GM23338 (cell line): ENCODE measurements at regions not wholly inside any gene's neighbourhood (a gene's known extent, or its start where the extent isn't known, plus 50 kb on each side); places are given as distances from the start of the nearest gene placed in this dataset.

ENCODE experiments used
- ATAC-seq: fragments of 200-7000 bp; cut with Tn5 transposase; 3 replicates; pipeline ENCODE4 v1.9.1; 2020
- DNase-seq: peaks from one replicate; pipeline ENCODE4 v3.0.0-alpha.2; 2015; ENCODE audit warnings: low spot score
- H2AFZ ChIP-seq: fragments of 200-600 bp; sonication (generic); 2 replicates; pipeline ENCODE4 v1.8.0; 2016; ENCODE audit warnings: antibody characterized with exemption, mild to moderate bottlenecking, moderate library complexity
- H3F3A ChIP-seq: fragments of 200-600 bp; sonication (generic); replicated peaks from 2 replicates; pipeline ENCODE4 v1.8.0; 2017; ENCODE audit warnings: antibody characterized with exemption, mixed run types, low read depth
- H3K27ac ChIP-seq: fragments of 200-600 bp; sonication (generic); 2 replicates; pipeline ENCODE4 v1.6.1; 2016; ENCODE audit warnings: low read depth
- H3K27me3 ChIP-seq: fragments of 200-600 bp; sonication (generic); 2 replicates; pipeline ENCODE4 v1.8.0; 2016; ENCODE audit warnings: mild to moderate bottlenecking, mixed run types, moderate library complexity; ENCODE audit not compliant: insufficient read depth
- H3K36me3 ChIP-seq: fragments of 200-600 bp; sonication (generic); 2 replicates; pipeline ENCODE4 v1.8.0; 2016; ENCODE audit warnings: mild to moderate bottlenecking; ENCODE audit not compliant: insufficient read depth
- H3K4me1 ChIP-seq: fragments of 200-600 bp; sonication (generic); 2 replicates; pipeline ENCODE4 v1.8.0; 2016; ENCODE audit warnings: mild to moderate bottlenecking, moderate library complexity; ENCODE audit not compliant: insufficient read depth
- H3K4me2 ChIP-seq: fragments of 200-600 bp; sonication (generic); 2 replicates; pipeline ENCODE4 v1.7.1; 2017; ENCODE audit warnings: mixed run types
- H3K4me3 ChIP-seq: fragments of 200-600 bp; sonication (generic); 2 replicates; pipeline ENCODE4 v1.6.1; 2016; ENCODE audit warnings: mixed run types
- H3K79me2 ChIP-seq: fragments of 200-600 bp; sonication (generic); replicated peaks from 2 replicates; pipeline ENCODE4 v1.8.0; 2017; ENCODE audit warnings: mild to moderate bottlenecking; ENCODE audit not compliant: insufficient read depth
- H3K9me2 ChIP-seq: fragments of 200-600 bp; sonication (generic); 2 replicates; pipeline ENCODE4 v1.8.0; 2017; ENCODE audit not compliant: insufficient read depth
- H4K20me1 ChIP-seq: fragments of 200-600 bp; sonication (generic); replicated peaks from 2 replicates; pipeline ENCODE4 v1.8.0; 2017; ENCODE audit warnings: mild to moderate bottlenecking; ENCODE audit not compliant: insufficient read depth
- H3K27ac Mint-ChIP-seq: 2 replicates; pipeline ENCODE4 v1.8.0; 2020; ENCODE audit warnings: inconsistent platforms, mild to moderate bottlenecking, moderate library complexity, mixed read lengths
- H3K27me3 Mint-ChIP-seq: 3 replicates; pipeline ENCODE4 v1.8.0; 2022; ENCODE audit warnings: low read depth, mild to moderate bottlenecking, moderate library complexity, mixed read lengths, inconsistent platforms; ENCODE audit not compliant: insufficient read depth, poor library complexity
- H3K36me3 Mint-ChIP-seq: 3 replicates; pipeline ENCODE4 v1.8.0; 2021; ENCODE audit warnings: low read depth, mild to moderate bottlenecking, inconsistent platforms, moderate library complexity, mixed read lengths
- H3K4me1 Mint-ChIP-seq: 3 replicates; pipeline ENCODE4 v1.8.0; 2020; ENCODE audit warnings: mild to moderate bottlenecking, inconsistent platforms, mixed read lengths
- H3K4me3 Mint-ChIP-seq: 3 replicates; pipeline ENCODE4 v1.8.0; 2021; ENCODE audit warnings: moderate library complexity, mild to moderate bottlenecking, inconsistent platforms, mixed read lengths
- H3K9me3 Mint-ChIP-seq: 3 replicates; pipeline ENCODE4 v1.8.0; 2020; ENCODE audit warnings: moderate library complexity, mild to moderate bottlenecking, inconsistent platforms, mixed read lengths
- CREB1 ChIP-seq: fragments of 250-450 bp; sonication (Bioruptor Pico); IDR thresholded peaks from 2 replicates; pipeline ENCODE4 v1.5.0; 2020; ENCODE audit warnings: low read depth, mild to moderate bottlenecking, moderate library complexity
- EZH2 ChIP-seq: fragments of 200-600 bp; sonication (generic); IDR thresholded peaks from one replicate; pipeline ENCODE4 v1.8.0; 2017; ENCODE audit warnings: antibody characterized with exemption, mild to moderate bottlenecking, low read depth; ENCODE audit not compliant: unreplicated experiment
- EZH2phosphoT487 ChIP-seq: fragments of 200-600 bp; sonication (generic); IDR thresholded peaks from one replicate; pipeline ENCODE4 v1.8.1; 2018; ENCODE audit warnings: antibody characterized with exemption; ENCODE audit not compliant: unreplicated experiment
- JUNB ChIP-seq: IDR thresholded peaks from one replicate; pipeline ENCODE4 v1.6.1; 2016; ENCODE audit warnings: antibody characterized with exemption; ENCODE audit not compliant: unreplicated experiment
- NANOG ChIP-seq: IDR thresholded peaks from 2 replicates; pipeline ENCODE4 v1.6.1; 2016; ENCODE audit warnings: antibody characterized with exemption, borderline replicate concordance
- STAT1 ChIP-seq: IDR thresholded peaks from one replicate; pipeline ENCODE4 v1.6.1; 2016; ENCODE audit warnings: antibody characterized with exemption; ENCODE audit not compliant: unreplicated experiment
- ZNF114 ChIP-seq: fragments of 250-450 bp; sonication (Bioruptor Pico); IDR thresholded peaks from 2 replicates; pipeline ENCODE4 v1.5.0; 2020; ENCODE audit warnings: mild to moderate bottlenecking, moderate library complexity
- TF ChIP-seq, protein P1 (sequence below): fragments of 250-450 bp; sonication (Bioruptor Pico); IDR thresholded peaks from 2 replicates; pipeline ENCODE4 v1.5.0; 2020; ENCODE audit warnings: mild to moderate bottlenecking, moderate library complexity
- TF ChIP-seq, protein P2 (sequence below): IDR thresholded peaks from 2 replicates; pipeline ENCODE4 v1.6.1; 2016; ENCODE audit warnings: antibody characterized with exemption
- TF ChIP-seq, protein P3 (sequence below), 2 experiments: fragments of 200-600 bp in 1 of 2; sonication (generic) in 1 of 2; conservative IDR thresholded peaks; 2 replicates each; pipeline versions ENCODE4 v1.5.1 to v1.6.1; 2016 to 2017; ENCODE audit warnings: antibody characterized with exemption in 2 of 2, low read depth in 2 of 2, mild to moderate bottlenecking in 2 of 2, moderate library complexity in 1 of 2

DNA sequence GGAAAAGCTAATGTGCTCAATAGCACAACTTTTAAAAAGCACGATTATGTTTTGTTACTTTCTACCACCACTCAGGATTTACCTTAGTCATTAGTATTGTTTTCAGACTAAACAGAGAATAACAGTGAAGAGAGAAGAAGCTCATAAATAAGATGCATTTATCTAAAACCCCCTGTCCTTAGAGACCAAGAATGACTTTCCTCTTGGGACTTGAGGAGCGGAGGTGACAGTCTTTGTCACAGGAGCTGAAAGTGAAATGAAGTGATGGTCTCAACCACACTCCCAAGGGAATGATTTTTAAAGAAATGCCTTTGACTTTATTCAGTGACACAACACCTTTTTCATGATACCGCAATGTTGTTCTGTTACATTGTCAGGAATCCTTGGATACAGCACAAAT, 190.6 kb upstream of the NBEA start (continued):
- TF ChIP-seq, protein P1, sequence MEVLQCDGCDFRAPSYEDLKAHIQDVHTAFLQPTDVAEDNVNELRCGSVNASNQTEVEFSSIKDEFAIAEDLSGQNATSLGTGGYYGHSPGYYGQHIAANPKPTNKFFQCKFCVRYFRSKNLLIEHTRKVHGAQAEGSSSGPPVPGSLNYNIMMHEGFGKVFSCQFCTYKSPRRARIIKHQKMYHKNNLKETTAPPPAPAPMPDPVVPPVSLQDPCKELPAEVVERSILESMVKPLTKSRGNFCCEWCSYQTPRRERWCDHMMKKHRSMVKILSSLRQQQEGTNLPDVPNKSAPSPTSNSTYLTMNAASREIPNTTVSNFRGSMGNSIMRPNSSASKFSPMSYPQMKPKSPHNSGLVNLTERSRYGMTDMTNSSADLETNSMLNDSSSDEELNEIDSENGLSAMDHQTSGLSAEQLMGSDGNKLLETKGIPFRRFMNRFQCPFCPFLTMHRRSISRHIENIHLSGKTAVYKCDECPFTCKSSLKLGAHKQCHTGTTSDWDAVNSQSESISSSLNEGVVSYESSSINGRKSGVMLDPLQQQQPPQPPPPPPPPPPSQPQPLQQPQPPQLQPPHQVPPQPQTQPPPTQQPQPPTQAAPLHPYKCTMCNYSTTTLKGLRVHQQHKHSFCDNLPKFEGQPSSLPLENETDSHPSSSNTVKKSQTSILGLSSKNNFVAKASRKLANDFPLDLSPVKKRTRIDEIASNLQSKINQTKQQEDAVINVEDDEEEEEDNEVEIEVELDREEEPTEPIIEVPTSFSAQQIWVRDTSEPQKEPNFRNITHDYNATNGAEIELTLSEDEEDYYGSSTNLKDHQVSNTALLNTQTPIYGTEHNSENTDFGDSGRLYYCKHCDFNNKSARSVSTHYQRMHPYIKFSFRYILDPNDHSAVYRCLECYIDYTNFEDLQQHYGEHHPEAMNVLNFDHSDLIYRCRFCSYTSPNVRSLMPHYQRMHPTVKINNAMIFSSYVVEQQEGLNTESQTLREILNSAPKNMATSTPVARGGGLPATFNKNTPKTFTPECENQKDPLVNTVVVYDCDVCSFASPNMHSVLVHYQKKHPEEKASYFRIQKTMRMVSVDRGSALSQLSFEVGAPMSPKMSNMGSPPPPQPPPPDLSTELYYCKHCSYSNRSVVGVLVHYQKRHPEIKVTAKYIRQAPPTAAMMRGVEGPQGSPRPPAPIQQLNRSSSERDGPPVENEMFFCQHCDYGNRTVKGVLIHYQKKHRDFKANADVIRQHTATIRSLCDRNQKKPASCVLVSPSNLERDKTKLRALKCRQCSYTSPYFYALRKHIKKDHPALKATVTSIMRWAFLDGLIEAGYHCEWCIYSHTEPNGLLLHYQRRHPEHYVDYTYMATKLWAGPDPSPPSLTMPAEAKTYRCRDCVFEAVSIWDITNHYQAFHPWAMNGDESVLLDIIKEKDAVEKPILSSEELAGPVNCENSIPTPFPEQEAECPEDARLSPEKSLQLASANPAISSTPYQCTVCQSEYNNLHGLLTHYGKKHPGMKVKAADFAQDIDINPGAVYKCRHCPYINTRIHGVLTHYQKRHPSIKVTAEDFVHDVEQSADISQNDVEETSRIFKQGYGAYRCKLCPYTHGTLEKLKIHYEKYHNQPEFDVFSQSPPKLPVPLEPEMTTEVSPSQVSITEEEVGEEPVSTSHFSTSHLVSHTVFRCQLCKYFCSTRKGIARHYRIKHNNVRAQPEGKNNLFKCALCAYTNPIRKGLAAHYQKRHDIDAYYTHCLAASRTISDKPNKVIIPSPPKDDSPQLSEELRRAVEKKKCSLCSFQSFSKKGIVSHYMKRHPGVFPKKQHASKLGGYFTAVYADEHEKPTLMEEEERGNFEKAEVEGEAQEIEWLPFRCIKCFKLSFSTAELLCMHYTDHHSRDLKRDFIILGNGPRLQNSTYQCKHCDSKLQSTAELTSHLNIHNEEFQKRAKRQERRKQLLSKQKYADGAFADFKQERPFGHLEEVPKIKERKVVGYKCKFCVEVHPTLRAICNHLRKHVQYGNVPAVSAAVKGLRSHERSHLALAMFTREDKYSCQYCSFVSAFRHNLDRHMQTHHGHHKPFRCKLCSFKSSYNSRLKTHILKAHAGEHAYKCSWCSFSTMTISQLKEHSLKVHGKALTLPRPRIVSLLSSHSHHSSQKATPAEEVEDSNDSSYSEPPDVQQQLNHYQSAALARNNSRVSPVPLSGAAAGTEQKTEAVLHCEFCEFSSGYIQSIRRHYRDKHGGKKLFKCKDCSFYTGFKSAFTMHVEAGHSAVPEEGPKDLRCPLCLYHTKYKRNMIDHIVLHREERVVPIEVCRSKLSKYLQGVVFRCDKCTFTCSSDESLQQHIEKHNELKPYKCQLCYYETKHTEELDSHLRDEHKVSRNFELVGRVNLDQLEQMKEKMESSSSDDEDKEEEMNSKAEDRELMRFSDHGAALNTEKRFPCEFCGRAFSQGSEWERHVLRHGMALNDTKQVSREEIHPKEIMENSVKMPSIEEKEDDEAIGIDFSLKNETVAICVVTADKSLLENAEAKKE (CRISPR knock-in tag), result no peak
- TF ChIP-seq ZNF114 (no peak), EZH2 (no peak), EZH2phosphoT487 (no peak), STAT1 (no peak), JUNB (no peak)

DNA sequence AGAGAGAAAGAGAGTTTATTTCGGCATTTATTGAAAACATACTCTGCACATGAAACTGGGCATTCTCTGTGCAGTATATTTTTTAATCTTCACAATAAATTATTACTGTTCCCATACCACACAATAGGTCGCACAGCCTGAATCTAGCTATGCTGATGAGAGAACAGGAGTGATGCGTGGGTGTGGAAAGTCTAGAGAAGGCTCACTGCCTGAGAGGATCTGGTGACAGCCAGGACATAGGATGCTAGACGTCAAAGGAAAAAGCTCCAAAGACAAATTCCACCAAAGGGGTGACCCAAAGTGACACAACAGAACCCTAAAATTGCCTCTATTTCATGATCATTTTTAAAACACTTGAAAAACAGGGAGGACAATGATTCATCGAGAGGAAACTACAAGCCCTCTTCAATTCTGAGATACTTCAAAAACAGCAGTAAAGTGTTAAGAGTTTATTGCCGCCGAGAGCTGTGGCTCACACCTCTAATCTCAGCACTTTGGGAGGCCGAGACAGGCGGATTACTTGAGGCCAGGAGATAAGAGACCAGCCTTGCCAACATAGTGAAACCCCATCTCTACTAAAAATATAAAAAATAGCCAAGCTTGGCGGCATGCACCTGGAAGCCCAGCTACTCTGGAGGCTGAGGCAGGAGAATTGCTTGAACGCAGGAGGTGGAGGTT, 189.6 kb upstream of the NBEA start:
- Mint-ChIP-seq H3K27me3 (no peaks in the 10 kb centered on the region), H3K4me1 (peaks cover 35% of the 10 kb centered on the region), H3K4me3 (no peak overlapping the region), H3K36me3 (no peaks in the 10 kb centered on the region), H3K9me3 (no peaks in the 10 kb centered on the region), H3K27ac (no peak overlapping the region)
- Histone ChIP-seq H2AFZ (no peak overlapping the region), H3K79me2 (no peaks in the 10 kb centered on the region), H3F3A (no peaks in the 10 kb centered on the region), H3K27me3 (no peaks in the 10 kb centered on the region), H3K9me2 (peaks cover 5% of the 10 kb centered on the region; the same call in 1 of the 2 replicates), H3K4me2 (no peak overlapping the region), H3K4me1 (peaks cover 9% of the 10 kb centered on the region), H3K4me3 (no peak overlapping the region), H3K36me3 (no peaks in the 10 kb centered on the region), H4K20me1 (no peaks in the 10 kb centered on the region), H3K27ac (no peak overlapping the region)
- ATAC-seq, result no peak
- no peak for DNase-seq
- TF ChIP-seq JUNB (no peak), STAT1 (no peak), CREB1 (CRISPR knock-in tag) (no peak), EZH2phosphoT487 (no peak), EZH2 (no peak), NANOG (no peak)
- TF ChIP-seq, protein P2, sequence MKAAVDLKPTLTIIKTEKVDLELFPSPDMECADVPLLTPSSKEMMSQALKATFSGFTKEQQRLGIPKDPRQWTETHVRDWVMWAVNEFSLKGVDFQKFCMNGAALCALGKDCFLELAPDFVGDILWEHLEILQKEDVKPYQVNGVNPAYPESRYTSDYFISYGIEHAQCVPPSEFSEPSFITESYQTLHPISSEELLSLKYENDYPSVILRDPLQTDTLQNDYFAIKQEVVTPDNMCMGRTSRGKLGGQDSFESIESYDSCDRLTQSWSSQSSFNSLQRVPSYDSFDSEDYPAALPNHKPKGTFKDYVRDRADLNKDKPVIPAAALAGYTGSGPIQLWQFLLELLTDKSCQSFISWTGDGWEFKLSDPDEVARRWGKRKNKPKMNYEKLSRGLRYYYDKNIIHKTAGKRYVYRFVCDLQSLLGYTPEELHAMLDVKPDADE, result no peak
- TF ChIP-seq, protein P3, sequence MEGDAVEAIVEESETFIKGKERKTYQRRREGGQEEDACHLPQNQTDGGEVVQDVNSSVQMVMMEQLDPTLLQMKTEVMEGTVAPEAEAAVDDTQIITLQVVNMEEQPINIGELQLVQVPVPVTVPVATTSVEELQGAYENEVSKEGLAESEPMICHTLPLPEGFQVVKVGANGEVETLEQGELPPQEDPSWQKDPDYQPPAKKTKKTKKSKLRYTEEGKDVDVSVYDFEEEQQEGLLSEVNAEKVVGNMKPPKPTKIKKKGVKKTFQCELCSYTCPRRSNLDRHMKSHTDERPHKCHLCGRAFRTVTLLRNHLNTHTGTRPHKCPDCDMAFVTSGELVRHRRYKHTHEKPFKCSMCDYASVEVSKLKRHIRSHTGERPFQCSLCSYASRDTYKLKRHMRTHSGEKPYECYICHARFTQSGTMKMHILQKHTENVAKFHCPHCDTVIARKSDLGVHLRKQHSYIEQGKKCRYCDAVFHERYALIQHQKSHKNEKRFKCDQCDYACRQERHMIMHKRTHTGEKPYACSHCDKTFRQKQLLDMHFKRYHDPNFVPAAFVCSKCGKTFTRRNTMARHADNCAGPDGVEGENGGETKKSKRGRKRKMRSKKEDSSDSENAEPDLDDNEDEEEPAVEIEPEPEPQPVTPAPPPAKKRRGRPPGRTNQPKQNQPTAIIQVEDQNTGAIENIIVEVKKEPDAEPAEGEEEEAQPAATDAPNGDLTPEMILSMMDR (conservative IDR thresholded peaks at IDR 0.05; ENCODE audit: low read depth in 2 of 2), result no peak
